Limb (tissue), 2 donors: ENCODE measurements at regions not wholly inside any gene's neighbourhood (a gene's known extent, or its start where the extent isn't known, plus 50 kb on each side); places are given as distances from the start of the nearest gene placed in this dataset.
A peak's percentile ranks its signal among the peaks of the same experiment; 100 is the strongest.

ENCODE experiments used
- DNase-seq, 2 donors: peaks; one replicate each; pipeline ENCODE4 v3.0.0-alpha.2; 2016; ENCODE audit errors: extremely low spot score in 2 of 2

DNA sequence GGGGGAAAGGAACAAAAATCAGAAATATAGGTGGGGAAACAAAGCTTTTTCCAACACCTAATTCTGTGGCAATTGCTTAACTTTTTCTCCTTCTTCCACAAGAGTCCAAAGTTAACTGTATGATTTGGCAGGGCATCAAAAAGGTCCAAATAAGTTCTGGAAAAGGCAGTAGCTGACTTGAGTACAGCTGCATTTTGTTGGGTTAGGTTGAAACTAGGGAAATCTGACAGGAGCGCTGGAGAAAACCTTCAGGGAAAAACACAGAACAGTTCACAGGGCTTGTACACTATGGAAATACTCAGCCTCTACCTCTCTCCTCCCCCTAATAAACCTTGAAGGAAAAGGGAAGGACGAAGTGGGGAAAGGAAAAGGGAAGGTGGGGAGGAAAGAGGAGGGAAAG is 438.6 kb downstream of the ZEB2 start:
- DNase-seq, result no peak

DNA sequence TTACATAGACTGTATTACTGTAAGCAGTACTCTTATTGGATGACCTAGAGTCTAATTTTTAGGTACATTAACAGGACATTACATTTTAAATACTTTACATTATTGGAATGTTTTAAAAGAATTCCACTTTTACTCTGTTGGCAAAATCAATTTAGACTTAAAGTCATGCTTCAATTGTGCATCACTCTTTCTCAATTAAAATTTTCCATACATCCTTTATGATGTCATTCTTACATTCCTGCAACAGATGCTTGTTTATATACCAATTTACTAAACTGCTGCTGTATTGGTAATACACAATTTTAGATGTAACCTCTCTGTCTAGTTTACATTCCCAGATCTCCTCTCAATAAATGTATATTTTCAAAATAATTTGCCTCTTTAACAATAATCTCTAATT is 440.1 kb downstream of the ZEB2 start:
- DNase-seq, result no peak

- DNase-seq, result no peak
Observed at GRCh38 chr2:144078802-144079724, 440.9 kb downstream of the ZEB2 start.

- DNase-seq, result peak in 1 of 2 donors; percentile 81
Observed at GRCh38 chr2:144078106-144078505, 441.8 kb downstream of the ZEB2 start.

GRCh38 chr2:144074450-144074849 is 445.5 kb downstream of the ZEB2 start:
- DNase-seq, result no peak

- no peak for DNase-seq
Observed at GRCh38 chr2:144071461-144071860, 448.5 kb downstream of the ZEB2 start.

DNA sequence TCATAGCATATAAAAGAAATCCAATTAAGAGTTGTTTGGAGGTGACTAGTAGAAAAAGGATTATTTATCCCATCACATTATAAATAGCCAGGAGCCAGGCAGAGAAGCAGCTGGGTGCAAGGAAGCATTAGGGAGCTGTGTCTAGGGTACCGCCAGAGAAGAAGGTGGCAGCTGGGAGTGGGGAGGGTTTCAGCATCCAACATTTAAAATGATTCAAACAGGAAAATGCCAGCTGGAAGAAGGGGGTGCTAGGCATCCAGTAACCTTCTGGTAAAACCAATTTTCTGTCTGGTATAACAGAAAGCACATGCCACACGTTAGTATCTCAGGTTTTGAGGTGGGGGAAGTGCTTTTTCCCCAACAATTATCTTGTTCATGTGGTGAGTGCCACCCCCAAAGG is 452.4 kb downstream of the ZEB2 start:
- DNase-seq, result no peak

- DNase-seq, result no peak
Observed at GRCh38 chr2:144063602-144064001, 456.3 kb downstream of the ZEB2 start.

DNA sequence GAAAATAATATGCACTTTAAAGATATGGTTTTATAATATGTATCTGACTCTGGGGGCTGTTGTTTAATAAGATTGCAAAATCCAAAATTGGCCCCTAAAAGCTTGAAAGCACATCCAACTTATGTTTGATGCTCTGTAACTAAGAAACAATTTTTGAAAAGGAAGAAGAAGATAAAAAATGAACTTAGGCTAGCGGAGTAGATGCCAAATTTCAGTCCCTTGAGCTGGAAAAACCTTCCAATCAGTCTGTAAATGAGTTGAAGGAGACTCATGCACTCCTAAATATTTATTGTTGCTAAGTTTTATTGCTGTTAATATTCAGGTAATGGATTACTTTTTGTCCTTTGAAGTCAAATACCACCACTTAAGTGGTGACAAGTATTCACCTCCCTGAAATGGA is 465.0 kb downstream of the ZEB2 start:
- DNase-seq, result no peak

DNA sequence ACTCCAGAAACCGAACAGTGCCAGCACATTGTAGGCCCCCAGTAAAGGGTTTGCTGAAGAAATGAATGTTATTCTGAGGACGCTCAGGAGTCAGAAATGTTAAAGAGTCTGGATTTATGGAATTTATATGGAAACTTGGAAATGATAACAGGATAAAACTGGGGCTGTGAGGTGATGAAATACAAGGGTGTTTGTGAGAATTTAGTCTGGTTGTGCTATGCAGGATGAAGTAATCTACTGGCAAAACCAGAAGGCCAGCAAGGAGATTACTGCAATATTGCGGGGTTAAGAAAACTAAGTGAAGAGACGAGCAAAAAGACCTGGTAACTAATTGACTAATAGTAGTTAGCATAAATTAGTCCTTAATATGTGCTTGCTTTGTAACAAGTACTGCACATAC is 467.8 kb downstream of the ZEB2 start:
- no peak for DNase-seq

GRCh38 chr2:144049137-144049536 is 470.8 kb downstream of the ZEB2 start:
- DNase-seq, result no peak

DNA sequence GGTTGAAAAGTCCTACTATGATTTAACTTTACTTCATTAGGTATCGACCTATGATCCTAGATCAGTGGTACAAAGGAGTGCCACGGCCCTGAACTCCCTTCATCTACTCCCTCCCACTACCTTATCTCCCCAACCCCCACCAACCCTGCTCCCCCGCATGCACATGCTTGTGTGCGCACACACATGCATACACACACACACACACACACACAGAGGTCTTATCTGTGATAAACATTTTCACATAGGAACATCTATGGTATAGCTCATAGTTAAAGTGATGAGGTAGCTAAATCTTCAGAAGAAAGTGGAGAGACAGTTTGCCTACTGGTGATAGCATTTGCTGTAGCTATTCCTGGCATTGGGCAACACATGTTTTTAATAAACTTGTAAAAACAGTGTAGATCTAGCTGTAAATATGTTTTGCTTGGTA is 471.3 kb downstream of the ZEB2 start:
- no peak for DNase-seq

DNA sequence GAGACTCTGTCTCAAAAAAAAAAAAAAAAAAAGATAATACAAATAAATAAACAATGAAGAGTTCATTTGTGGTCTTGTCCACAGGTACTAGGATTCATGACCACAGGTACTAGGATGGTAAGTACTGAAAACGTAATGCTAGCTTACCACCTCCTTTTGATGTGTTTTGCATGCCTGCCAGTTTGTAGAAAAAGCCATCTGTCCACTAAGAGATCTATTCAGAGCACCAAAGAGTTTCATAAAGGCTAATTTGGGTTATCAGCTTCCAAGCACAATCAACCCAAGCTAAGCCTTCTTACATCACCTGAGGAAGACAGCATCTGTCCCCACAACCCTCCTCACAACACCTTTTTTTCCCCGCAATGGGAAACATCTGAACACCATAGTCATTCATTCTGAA is 477.2 kb downstream of the ZEB2 start:
- no peak for DNase-seq

- DNase-seq, result no peak
Observed at GRCh38 chr2:144041612-144042011, 478.3 kb downstream of the ZEB2 start.

DNA sequence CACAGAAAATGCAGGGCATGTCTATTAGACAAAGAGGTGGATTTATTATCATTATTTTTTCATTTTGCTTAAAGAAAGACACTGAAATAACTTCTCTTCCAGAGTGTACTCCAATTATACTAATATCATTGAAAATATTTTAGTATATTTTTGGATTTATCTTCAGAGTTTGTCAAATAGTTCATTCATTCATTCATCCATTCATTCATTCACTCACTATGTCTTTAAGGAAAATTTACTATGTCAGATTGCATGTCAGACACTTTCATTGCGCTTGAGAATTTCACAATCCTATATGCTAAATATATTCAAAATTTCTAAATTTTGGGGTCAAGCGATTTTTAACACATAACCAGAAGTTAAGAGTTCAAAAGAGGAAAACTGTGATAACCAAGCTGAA is 479.1 kb downstream of the ZEB2 start:
- no peak for DNase-seq

- DNase-seq, result no peak
Observed at GRCh38 chr2:144032566-144032965, 487.4 kb downstream of the ZEB2 start.

DNA sequence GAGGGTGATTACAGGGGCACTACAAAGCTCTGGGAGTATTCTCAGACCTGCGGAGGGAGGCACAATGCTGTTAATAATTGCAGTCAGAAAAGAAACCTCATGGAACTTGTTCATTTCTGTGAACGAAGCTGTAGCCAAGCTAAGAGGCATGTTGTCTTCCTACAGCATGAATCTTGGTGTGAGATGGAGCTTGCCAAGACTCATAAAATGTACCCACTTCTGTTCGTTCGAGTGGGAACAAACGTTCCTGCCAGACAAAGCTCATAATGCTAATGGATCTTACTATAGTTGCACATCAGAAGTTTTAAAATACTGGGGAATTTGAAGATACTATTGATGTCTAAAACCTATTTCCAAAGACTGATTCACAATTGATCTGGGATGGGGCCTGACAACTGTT is 489.1 kb downstream of the ZEB2 start:
- DNase-seq, result no peak

DNA sequence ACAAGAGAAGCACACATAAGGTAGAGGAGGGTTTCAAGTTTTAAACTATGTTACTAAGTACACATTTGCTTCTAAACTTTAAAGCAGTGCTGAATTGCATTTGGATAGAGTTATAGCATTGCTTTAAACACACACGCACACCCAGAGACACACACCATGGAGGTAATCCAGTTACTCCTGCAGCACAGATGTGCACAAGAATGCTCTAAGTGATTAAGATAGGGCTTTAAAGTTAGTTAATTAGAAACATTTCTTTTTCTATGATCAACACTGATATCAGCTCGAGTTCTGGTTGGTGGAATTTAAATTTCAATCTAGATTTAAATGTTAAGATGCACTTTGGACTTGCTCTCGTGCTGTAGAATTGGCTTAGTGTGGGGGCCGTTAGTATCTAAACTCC is 492.3 kb downstream of the ZEB2 start:
- no peak for DNase-seq

GRCh38 chr2:144026753-144027152 is 493.2 kb downstream of the ZEB2 start:
- no peak for DNase-seq

DNA sequence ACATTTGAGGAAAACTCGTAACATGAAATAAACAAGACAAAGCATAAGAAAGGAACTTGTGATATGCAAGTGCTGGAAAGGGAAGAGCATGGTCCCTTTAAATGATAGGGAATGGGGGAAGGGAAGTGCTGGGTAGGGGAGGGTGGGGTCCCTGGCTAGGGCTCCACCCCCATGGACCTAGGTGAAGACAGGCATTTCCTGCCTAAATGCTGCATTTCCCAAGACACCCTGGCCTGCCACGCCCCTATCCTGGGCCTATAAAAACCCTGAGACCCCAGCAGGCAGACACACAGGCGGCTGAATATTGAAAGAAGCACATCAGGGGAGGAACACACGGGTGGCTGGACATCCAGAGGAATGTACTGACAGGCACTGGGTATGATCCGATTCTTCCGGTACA is 499.9 kb downstream of the ZEB2 start:
- no peak for DNase-seq

- DNase-seq, result no peak
Observed at GRCh38 chr2:144015655-144016245, 504.2 kb downstream of the ZEB2 start.

DNA sequence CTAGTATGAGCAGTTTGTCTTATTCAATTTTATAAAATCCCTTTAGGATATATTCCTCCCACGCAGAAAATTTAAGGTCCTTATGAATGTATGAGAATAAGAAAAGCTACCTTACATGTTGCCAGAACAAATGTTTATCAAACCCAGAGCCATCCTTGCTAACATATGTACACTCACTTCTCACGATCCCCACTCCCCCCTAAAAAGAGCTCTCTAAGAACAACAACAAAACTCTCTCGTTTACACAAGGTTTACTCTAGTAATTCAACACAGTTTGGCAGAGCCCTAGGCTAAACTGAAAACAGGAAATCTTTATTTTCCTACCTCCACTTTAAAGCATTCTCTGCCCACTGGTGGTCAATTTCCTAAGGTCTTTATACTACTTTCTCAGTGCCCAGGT is 504.9 kb downstream of the ZEB2 start:
- DNase-seq, result no peak

GRCh38 chr2:144014103-144014502 is 505.8 kb downstream of the ZEB2 start:
- DNase-seq, result no peak
